Ascending aorta (tissue), 2 donors: ENCODE measurements at regions not wholly inside any gene's neighbourhood (a gene's known extent, or its start where the extent isn't known, plus 50 kb on each side); places are given as distances from the start of the nearest gene placed in this dataset.

Experiments
- DNase-seq, 2 donors: peaks; one replicate each; pipeline ENCODE4 v3.0.0-alpha.2; 2019; ENCODE audit warnings: low spot score in 2 of 2
- H3K27ac ChIP-seq, 2 donors: fragments of 200-600 bp; sonication (generic); one replicate each; pipeline ENCODE4 v1.5.1; 2016 to 2017; ENCODE audit warnings: mild to moderate bottlenecking in 1 of 2
- H3K27me3 ChIP-seq: fragments of 200-600 bp; sonication (generic); one replicate; pipeline ENCODE4 v1.5.1; 2017
- H3K36me3 ChIP-seq, 2 donors: fragments of 200-600 bp; sonication (generic); one replicate each; pipeline ENCODE4 v1.5.1; 2016
- H3K4me1 ChIP-seq, 2 donors: fragments of 200-600 bp; sonication (generic); one replicate each; pipeline ENCODE4 v1.5.1; 2016 to 2017; ENCODE audit warnings: mild to moderate bottlenecking in 1 of 2
- H3K4me3 ChIP-seq, 2 donors: fragments of 200-600 bp; sonication (generic); one replicate each; pipeline ENCODE4 v1.5.1; 2016 to 2017; ENCODE audit warnings: mild to moderate bottlenecking in 1 of 2
- H3K9me3 ChIP-seq, 2 donors: fragments of 200-600 bp; sonication (generic); one replicate each; pipeline ENCODE4 v1.5.1; 2016
- CTCF ChIP-seq, 3 experiments: fragments of 200-600 bp in 2 of 3; fragments of 450-650 bp in 1 of 3; sonication (generic) in 2 of 3; IDR thresholded peaks; one replicate each; pipeline ENCODE4 v1.5.1; 2016 to 2019; ENCODE audit warnings: antibody characterized with exemption in 3 of 3, mild to moderate bottlenecking in 1 of 3, moderate library complexity in 1 of 3
- intact Hi-C: fragments of 100-400 bp; cut with DNase I; formaldehyde crosslinking; loops from one replicate; pipeline ENCODE4 v1.15.1; 2023

- intact Hi-C loops = no loop called here
- Histone ChIP-seq H3K4me3 (no peak overlapping the region), H3K4me1 (no peaks in the 10 kb centered on the region), H3K27ac (no peak overlapping the region), H3K9me3 (no peaks in the 10 kb centered on the region), H3K27me3 (no peaks in the 10 kb centered on the region), H3K36me3 (no peaks in the 10 kb centered on the region)
- TF ChIP-seq CTCF (IDR thresholded peaks at IDR 0.05) = no peak
- no peak for DNase-seq
Observed at GRCh38 chr7:10612950-10613349, 360.7 kb upstream of the PHF14 start.

DNA sequence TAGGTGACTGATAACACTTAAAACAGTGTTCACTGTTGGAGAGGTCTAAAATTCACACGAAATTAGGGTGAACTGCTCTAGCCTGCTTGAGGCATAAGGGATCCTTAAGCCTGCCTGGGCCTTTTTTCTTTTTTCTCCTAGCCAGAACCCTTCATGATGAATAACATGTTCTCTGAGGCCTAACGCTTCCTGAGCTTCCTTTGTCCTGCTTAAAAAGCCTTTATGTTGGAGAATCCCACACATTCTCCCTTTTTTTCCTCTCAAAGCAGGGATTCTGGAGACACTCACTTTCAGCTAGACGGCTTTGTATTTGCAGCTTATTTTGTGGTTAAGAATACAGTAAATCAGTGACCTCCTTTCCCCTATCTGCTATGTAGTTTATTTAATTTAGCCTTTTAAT is 354.7 kb upstream of the PHF14 start:
- Histone ChIP-seq H3K27me3 (no peaks in the 10 kb centered on the region), H3K4me1 (no peaks in the 10 kb centered on the region), H3K36me3 (no peaks in the 10 kb centered on the region), H3K27ac (no peak overlapping the region), H3K9me3 (no peaks in the 10 kb centered on the region), H3K4me3 (no peak overlapping the region)
- no peak for DNase-seq
- TF ChIP-seq CTCF (IDR thresholded peaks at IDR 0.05) = no peak
- intact Hi-C loops = no loop called here

DNA sequence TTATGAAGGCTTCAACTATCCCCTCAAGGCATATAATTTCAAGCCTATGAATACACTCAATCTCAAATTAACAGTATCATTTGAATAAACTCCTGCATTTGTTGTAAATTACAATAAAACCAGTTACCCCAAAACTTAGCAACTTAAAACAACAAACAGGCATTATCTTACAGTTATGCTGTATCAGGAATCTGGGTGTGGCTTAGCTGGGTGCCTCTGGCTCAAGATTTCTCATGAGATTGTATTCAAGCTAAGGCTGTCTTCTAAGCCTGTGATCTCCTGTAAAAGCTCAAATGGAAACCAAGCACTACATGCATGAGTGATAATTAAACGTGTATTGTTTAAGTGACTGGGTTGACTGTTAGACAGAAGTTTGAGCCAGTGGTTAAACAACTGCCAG is 341.0 kb upstream of the PHF14 start:
- H3K9me3 ChIP-seq = peaks cover 0 to 5% of the 10 kb centered on the region in 2 donors
- no peaks in the 10 kb centered on the region for H3K27me3 ChIP-seq
- no peak for TF ChIP-seq CTCF (IDR thresholded peaks at IDR 0.05)
- H3K4me1 ChIP-seq = no peaks in the 10 kb centered on the region
- H3K4me3 ChIP-seq = no peak overlapping the region
- H3K36me3 ChIP-seq = no peaks in the 10 kb centered on the region
- no peak overlapping the region for H3K27ac ChIP-seq
- intact Hi-C loops = no loop called here
- no peak for DNase-seq

DNA sequence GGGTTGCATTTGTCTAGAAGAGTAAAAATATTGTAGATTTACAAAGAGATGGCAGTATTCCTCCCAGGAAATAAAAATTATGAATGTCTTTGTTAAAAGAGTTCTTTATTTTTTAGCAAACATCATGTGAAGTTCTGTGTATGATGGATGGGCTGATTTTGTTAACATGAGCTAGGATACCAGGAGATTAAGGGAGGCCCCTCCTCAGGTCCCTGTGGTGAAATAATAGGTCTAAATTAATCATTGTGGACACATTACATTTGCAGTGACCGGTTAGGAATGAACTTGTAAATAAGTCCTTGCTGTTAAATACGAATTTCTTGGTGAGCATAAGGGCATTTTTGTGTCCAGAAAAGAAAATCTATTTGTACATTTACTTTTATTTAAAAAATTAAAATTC is 339.4 kb upstream of the PHF14 start:
- H3K4me3 ChIP-seq = no peak overlapping the region
- no peak for DNase-seq
- H3K9me3 ChIP-seq = peaks cover 0 to 5% of the 10 kb centered on the region in 2 donors
- no peak overlapping the region for H3K27ac ChIP-seq
- no peak for TF ChIP-seq CTCF (IDR thresholded peaks at IDR 0.05)
- intact Hi-C loops = no loop called here
- no peaks in the 10 kb centered on the region for H3K27me3 ChIP-seq
- no peaks in the 10 kb centered on the region for H3K36me3 ChIP-seq
- H3K4me1 ChIP-seq = no peaks in the 10 kb centered on the region

DNA sequence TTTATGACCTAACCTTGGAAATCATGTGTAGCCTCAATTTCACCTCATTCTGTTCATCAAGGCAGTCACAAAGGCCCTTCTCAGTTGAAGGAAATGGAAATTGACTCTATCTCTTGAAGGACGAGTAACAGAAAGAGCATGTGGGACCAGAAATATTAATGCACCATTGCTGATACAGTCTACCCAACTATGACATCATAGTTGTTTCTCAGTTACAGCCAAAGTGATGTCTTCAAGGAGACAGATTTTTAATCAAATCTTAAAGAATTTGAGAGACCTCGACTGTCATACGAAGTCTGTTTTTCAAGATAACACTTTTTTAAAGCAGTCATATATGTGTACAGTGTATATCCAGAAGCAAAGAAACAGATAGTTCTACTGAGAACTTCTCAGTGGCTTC is 335.7 kb upstream of the PHF14 start:
- no peak for DNase-seq
- intact Hi-C loops = no loop called here
- H3K4me3 ChIP-seq = no peak overlapping the region
- H3K27ac ChIP-seq = no peak overlapping the region
- TF ChIP-seq CTCF (IDR thresholded peaks at IDR 0.05) = no peak
- H3K9me3 ChIP-seq = no peaks in the 10 kb centered on the region
- no peaks in the 10 kb centered on the region for H3K36me3 ChIP-seq
- no peaks in the 10 kb centered on the region for H3K4me1 ChIP-seq
- H3K27me3 ChIP-seq = no peaks in the 10 kb centered on the region

DNA sequence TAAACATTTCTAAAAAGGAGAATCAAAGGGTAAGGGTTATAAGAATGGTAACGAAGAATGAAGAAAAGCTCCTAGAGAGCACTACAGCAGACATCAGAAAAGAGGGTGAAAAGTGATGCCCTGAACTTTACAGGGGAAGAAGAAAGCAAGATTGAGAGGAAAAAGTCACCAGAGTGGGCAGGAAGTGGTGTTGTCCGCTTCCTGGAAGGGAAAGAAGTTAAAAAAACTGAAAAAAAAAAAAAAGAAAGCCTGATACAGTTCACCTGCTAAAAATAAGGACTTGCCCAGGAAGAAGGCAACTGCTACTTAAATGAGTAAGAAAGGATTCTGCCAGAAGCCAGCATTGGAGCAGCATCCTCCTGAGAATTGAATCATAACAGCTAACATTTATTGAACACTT is 330.1 kb upstream of the PHF14 start:
- no peak for TF ChIP-seq CTCF (IDR thresholded peaks at IDR 0.05)
- Histone ChIP-seq H3K27ac (no peak overlapping the region), H3K9me3 (no peaks in the 10 kb centered on the region), H3K4me1 (no peaks in the 10 kb centered on the region), H3K4me3 (no peak overlapping the region), H3K36me3 (no peaks in the 10 kb centered on the region), H3K27me3 (no peaks in the 10 kb centered on the region)
- DNase-seq = no peak
- intact Hi-C loops = no loop called here
